HS-27A (cell line): ENCODE measurements at regions not wholly inside any gene's neighbourhood (a gene's known extent, or its start where the extent isn't known, plus 50 kb on each side); places are given as distances from the start of the nearest gene placed in this dataset.

Source experiments
- DNase-seq: peaks from one replicate; pipeline ENCODE4 v3.0.0-alpha.2; 2012; ENCODE audit warnings: low read depth, missing footprints

DNA sequence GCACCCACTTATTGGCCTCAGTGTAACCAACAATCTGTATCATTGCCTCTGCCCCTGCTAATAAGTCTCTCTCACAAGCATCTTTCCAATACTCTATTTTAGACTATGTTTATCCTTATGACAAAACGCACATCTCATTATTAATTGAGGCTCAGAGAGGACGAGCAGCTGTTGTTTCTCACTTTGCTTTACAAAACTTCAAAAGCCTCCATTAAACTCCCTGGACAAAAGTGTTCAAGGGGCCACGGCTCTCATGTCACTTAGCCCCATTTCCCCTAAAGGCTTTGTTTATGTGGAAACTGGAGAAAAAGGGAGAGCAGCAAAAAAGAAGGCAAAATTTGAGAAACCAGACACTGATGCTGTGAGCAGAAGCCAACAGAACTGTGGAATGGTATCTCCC is 180.0 kb upstream of the LNX1 start:
- DNase-seq = no peak

DNA sequence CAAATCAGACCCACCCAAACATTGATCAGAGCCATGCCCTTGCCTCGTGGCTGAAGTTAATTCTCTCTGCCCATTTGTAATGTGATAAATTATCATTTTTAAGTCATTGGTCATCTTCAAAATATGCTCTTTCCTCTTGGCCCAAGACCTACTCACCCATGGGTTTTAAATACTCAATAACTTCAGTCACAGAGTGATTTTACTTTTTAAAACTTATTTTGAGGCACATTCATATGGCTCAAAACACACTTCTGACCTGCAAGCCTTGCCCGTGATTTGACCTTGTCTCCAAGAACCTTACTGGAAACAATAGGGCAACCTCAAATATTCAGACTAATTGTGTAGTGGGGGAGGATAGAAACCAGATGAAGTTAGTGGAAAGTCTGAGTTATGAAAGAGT is 176.2 kb upstream of the LNX1 start:
- DNase-seq = peak; percentile 43

DNA sequence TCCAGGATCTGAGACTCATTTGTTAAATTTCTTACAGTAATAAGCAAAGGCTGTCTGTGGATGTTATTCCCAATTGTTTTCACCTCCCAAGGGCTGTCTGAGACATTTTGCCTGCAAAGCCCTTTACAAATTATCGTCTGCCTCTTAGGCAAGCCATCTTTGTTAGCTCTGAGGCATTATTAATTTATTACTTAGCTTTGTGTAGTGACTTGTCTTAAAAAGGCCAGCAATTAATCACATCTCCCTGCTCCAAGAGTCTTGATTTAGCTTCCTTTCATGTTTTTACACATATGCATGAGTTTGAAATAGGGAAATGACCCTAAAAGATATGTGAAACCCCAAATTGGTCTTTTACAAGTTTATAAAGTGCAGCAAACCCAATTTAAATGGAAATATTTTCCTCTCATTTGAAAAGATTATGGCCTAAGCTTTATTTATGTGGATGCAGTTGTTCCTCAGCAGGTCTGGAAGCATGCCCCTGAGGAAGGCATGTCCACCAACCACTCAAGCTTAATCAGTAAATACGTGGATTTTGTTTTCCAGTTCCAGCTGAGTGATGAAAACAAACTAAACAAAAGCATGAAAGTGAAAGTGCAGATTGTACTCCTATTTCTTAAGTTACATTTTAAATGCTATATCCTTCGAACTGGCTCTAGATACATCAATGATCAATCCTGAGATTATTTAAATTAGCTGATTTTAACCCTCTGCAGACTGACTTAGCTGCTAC is 173.6 kb upstream of the LNX1 start:
- DNase-seq = no peak

DNA sequence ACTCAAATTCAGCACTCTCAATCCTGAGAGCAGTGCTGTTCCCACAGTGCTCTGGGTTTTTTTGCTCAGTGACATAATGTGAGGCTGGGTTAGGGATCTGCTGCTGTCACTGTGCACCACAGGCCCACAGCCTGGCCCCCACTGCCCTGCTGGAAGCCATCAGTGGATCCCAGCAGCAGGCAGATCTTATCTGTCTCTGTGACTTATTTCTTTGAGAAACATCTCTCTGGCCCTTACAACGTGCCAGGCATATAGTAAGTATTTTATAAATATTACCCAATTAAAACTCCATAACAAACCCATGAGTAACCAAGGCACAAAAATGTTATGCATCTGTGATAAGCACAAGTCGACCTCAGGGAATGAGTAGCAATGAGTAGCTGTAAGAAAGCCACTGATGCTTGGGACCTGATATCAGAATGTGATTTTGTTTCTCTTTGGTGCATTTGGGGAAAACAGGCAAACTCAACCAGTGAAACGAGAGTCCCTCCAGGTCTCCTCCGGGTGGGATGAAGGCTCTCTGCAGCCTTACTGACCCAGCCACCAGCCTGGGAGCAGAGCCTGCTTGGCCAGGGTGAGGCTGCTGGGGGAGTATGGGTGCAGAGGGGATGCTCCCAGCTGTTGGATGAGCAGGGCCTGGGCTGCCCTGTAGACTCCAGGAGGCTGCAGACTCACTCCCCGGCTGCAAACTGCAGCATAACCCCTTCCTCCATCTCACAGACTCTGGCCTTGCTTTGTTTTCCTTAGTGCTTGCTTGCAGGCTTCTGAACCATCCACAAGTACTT is 172.7 kb upstream of the LNX1 start:
- peak; percentile 84 for DNase-seq

DNA sequence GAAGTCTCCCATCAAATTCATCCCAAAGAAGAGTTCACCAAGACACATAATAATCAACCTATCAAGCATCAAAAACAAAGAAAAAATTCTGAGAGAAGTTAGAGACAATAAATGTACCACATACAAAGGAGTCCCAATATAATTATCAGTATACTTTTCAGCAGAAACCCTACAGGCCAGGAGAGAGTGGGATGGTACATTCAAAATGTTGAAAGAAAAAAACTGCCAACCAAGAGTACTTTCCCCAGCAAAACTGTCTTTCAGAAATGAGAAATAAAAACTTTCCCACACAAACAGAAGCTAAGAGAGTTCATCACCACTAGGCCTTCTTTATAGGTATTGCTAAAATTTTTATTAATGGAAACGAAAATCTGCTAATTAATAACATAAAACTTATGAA is 164.4 kb upstream of the LNX1 start:
- no peak for DNase-seq

DNA sequence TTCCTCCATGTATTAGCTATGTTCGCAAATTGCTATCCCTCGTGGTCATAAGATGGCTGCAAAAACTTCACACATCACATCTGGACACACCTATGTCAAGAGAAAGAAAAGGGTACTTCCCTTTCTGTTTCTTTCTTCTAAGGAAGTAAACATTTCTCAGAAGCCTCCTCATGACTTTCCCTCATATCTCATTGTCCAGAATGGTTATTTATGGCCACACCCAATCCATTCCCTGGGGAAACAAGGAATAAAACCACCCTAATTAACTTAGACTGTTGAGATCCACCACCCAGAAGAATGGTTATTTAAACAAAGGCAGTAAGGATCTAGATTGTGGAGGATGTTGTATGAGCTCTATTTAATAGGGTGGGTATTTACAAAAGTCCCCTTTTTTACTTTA is 160.8 kb upstream of the LNX1 start:
- no peak for DNase-seq

DNA sequence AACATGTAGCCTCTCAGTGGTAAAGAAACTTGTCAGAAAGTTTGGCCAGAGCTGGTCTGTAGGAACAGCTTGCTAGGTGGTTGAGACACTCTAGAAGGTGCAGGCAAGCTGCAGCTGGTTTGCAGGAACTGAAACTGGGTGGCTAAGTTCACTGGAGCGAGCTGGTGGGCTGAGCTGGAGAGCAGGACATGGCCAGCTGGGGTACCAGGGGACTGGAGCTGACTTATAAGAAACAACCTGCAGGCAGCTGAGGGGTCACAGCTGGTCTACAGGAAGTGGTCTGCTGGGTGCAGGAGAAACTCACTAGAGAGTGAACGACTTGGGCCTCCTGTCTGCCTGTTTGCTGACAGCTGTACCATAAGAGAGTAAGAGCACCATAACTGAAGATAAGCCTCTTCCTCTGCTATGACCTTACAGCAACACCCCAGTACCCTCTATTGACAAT is 157.1 kb upstream of the LNX1 start:
- DNase-seq = no peak

DNA sequence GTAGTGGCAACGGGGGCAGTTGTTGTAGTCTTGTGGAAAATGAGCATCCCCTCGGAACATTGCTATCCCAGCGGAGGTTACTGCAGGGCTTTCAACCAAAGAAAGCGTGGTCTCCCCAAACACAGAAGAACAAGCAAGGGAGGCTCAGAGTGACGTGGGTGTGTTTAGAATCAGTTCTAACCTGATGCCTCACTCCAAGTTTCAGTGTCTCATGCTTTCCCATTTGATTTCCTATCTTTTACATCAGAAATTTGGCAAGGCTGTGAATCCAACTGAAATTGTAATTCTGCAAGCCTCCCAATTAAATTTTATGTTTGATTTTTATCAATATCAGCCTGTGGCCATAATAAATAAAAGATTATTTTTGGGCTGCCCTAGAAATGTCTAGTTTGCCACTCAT is 156.1 kb upstream of the LNX1 start:
- no peak for DNase-seq

DNA sequence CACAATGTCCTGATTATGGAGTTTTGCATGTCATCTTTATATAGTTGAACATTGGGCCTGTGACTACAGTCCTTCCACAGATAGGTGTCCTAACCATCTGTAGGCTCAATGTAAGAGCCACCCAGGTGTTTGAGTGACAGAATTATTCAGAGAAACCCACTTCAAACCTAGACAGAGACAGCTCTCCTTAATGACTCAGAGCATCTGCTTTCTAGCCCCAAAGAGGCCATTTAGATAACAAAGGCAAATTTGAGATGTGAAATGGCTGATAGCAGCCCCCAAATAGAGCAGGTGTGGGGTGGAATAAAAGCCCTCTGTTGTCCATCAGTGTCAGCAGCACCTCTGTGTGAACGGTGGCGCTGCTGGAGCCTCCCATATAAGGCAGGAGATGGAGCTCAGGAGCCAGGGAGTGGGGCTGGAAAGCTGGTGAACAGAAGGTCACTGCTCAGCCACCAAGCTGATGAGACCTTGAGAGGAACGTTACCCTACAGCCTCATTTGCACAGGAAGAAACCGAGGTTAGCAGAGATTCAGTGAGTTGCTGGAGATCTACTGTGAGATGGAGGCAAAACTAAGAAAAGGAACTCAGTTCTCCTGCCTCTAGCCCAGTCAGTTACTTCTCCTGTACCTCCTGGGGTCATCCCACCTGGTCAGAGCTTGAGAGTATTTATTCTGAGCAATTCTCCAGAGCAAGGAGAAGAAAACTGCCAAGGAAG is 153.3 kb upstream of the LNX1 start:
- DNase-seq = no peak

DNA sequence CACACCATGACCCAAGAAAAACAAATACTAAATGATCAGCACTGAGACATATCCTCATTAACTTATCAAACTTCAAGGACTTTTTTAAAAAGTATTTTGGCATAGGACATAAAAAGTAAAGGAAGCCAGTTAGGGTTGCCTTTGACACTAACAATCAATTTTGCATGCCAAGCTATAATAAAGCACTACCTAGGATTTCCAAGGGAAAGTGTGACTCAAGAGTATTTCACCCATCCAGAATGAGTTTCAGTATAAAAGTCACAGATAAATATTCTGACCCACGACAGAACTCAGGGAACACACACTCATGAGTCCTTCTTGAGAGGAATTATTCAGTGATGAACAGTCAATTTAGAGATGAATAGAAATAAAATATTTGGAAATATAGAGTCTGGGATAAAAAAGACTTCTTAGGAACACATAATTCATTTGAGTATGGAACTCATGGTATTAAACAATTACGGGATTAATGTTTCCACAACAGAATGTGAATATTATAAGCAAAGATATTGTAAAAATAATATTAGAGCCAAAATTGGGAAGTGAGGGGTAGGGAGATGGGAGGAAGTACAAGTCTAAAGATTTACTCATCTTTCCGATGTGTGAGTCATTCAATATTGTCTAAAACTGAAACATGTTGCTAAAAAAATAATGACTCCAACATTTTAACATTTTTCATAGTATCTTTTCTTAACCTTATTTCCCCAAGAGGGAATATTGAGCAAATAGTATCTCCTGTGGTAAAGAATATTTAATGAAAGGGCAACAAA is 143.5 kb upstream of the LNX1 start:
- peak; percentile 59 for DNase-seq

DNA sequence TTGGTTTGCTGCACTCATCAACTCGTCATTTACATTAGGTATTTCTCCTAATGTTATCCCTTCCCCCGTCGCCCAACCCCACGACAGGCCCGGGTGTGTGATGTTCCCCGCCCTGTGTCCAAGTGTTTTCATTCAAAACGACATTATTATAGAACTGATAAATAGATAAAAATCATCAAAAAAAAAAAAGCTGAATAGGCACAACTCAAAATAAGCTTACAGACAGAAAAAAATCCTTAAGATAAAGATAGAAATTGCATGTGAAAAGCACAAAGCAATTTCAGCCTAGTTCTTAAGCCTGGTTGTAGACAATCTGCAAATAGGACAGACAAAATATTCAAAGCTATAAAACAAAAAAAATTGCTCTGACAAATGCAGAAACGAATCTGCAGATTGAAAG is 142.9 kb upstream of the LNX1 start:
- DNase-seq = no peak

DNA sequence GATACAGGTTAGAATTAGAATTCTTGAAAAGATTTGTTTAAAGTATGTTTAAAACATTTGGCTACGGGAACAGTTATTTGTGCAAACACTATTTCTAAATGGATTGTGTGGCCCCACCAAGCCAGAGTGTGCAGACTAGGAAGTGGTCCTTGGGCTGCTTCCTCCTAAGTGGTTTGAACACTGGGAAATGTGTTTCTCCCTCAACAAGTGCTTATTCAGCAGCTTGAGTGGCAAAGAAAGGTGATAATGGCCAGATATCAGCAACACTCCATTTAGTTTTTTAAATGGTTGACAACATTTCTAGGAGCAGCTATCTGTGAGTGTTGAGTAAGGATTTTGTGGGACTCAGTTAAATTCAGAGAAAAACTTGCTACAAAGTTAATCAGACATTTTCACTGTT is 141.4 kb upstream of the LNX1 start:
- DNase-seq = no peak

DNA sequence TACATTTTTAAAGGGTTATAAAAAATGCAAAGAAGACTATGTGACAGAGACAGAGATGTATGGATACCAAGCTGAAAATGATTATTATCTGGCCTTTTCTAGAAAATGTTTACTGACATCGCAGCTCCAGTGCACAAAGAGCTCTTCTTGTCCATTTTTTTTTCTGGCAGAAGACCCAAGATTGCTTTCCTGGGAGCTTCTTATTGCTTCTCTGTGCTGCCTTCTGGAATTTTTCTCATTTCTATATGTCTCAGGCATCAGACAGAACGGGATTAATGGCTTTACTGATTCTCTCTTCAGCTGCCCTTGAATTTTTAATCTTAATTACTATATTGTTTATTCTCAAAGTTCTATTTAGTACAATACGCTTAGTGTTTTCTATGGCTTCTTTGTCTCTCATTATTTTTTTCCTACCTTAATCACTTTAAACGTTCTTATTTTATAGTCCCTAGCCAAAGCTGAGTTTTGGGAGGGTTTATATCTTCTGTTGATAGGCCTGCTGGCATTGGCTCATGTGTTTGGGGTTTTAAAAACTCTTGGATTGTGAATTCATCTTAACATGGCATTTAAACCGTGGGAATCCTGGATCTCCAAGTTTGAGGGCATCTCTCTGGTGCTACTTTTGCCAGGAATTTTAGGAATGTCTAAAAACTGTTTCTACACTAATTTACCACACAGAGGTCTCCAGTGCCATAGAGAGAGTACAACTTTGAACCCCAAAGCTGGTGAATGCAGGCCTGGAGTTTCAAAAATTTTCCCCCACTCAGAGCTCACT is 138.9 kb upstream of the LNX1 start:
- peak; percentile 36 for DNase-seq

DNA sequence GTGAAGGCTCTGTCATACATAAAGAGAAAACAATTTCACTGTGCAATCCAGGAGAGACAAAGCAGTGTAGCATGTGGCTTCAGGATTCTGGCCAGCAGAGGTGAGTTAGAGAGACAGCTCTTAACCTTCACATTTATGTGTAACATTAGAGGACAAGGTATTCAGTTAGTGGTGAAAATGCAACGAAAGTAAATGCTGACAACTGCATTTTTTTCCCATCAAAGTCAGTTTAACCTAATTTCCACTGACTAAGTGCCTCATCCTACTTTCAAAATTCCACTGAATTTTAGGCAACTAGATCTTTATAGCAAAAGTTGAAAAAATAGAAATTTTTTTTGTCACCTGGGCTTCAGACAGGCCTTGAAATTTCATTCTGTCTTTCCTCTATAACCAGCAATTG is 130.8 kb upstream of the LNX1 start:
- no peak for DNase-seq

DNA sequence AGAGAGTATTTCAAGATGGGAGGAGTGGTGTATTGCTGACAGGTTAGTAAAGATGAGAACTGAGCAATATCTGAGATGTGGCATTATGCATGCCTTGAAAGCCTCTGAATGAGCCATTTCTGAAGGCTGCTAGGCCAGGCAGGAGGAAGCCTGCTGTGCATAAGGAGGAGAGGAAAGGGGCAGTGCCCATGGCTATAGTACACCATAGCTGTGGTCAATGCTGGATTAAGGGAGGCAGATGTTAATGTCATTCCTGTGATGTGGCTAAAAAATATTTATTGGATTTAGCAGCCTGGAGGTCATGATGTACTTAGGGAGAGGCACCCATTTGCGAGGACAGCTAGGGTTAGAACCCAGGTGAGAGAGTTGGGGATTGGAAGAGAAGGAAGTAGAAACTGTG is 130.0 kb upstream of the LNX1 start:
- DNase-seq = no peak

DNA sequence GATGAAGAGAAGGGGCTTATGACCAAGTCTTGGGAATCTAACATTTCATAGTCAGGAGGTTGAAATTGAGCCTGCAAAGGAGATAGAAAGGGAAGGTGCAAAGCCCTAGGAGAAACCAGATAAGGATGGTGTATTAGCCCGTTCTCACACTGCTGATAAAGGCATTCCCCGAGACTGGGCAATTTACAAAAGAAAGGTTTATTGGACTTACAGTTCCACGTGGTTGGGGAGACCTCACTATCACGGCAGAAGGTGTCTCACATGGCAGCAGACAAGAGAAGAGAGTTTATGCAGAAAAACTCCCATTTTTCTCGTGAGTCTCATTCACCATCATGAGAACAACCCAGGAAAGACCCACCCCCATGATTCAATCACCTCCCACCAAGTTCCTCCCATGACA is 129.5 kb upstream of the LNX1 start:
- DNase-seq = no peak

DNA sequence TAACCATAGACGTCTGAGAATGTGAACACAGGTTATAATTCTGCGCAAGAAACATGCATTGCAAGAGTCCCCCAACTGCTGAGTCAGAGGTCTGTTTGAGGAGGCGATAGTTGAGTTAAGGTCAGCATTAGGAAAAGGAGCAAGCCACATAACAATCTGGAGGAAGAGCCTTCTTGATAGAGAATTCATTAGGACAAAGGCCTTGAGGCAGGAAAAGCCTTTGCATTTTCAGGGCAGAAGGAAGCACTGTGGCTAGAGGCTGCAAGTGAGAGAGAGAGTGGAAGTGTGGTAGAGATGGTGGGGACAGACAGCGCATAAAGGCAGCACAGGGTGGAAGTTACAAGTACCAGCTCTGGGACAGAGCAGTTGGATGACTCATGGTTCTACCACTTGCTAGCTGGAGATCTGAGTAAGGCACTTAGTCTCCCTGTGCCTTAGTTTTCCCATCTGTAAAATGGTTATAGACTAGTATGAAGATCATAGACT is 125.8 kb upstream of the LNX1 start:
- no peak for DNase-seq

DNA sequence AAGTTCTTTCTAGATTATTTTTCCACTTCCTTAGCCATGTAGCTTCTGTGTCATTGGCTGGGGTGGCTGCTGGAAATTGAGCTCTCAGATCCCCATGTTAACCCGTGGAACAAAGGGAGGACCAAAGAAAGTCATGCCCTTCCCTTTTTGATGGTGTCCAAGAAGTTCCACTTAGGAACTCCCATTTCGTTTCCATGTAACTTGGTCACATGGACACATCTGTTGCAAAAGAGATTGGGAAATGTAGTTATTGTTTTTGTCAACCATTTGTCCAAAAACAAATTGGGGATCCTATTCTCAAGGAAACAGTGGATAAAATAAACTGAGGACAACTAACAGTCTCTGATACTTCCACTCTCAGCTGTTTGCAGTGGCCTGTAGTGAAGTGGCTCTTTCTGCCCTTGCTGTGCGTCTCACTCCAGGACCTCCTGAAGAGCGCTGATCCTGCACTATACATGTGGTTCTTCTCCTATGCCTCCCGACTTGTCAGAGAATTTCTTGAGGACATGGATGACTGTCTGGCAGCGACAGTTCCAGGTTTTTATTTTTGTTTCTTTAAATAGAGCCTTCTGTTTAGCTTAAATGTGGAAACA is 125.3 kb upstream of the LNX1 start:
- no peak for DNase-seq

DNA sequence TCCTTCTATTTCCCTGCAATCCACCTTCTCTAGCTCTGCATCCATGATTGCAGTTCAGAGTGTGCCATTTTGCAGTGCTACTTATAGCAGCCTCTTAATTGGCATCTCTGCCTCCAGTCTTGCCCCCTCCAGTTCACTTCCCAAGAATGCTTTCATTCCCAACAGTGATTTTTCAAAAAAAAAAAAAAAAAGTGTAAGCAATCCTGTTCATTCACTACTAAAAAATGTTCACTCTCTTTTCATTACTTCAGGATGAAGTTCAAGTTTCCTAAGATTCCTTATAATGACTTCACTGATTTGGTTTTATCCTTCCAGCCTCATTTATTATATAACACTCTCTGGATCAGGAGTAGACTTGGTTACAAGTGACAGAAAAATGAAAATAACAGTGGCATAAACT is 124.7 kb upstream of the LNX1 start:
- no peak for DNase-seq

DNA sequence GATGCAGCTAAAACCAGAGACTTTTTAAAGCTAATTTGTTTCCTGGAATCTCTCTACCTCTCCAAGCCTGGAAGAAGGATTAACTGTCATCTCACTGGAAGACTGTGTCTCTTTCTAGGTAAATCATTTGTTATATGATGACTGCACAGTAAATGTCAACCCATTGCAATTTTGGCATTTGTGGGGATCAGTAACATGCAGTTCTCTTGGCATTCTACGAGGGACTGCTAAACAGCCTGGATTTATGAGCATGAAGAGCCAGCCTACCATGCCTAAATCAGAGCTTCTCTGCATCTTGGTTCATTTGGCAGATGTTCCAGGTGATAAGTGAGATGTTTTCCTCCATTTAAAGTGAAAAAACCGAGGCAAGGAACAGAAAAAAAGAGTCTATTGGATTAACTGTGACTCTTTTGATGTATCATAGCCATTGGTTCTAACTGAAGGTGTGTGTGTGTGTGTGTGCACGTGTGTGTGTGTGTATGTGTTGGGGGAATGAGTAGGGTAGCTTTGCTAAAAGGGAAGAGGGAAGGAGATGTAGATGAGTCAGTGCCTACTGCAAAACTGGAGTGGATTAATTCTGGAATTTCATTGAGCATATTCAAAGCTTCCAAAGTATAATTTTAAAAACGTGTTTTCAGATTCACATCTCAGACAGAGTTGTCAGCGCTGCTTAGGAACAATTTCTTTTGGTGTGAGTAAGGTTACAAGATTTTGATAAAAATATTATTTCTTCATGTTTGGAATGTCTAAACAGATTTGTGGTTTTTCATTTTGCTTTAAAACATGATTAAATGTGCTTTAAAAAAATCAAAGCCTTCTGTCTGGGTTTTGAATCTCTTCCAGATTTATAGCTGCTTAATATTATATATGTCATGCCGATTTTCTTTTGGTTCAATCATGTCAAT is 123.2 kb upstream of the LNX1 start:
- DNase-seq = peak; percentile 91
